ENCODE measurements at regions not wholly inside any gene's neighbourhood (a gene's known extent, or its start where the extent isn't known, plus 50 kb on each side); places are given as distances from the start of the nearest gene placed in this dataset.

GRCh38 chr9:96089452-96090085, 212.4 kb downstream of the HSD17B3 start:
- Histone ChIP-seq H3K27me3 (peaks cover 0 to 3% (median 3%) of the 10 kb centered on the region in 3 donors), H3K4me1 (no peaks in the 10 kb centered on the region), H3K27ac (no peak overlapping the region), H3K9me3 (no peaks in the 10 kb centered on the region), H3K4me3 (no peak overlapping the region), H3K36me3 (no peaks in the 10 kb centered on the region)
- in situ Hi-C loops (cut with MboI; ENCODE audit: low sequenced_read_pairs in 4 of 4) (no loop called here), intact Hi-C loops (cut with DNase I; ENCODE audit: low total_unique reads) (no loop called here)
- no peak for TF ChIP-seq CTCF (IDR thresholded peaks at IDR 0.05 in 4 of 5, conservative IDR thresholded peaks at IDR 0.05 in 1 of 5)
- TF ChIP-seq POLR2A (IDR thresholded peaks at IDR 0.05): no peak
- DNase-seq (no peak), ATAC-seq (no peak)

DNA sequence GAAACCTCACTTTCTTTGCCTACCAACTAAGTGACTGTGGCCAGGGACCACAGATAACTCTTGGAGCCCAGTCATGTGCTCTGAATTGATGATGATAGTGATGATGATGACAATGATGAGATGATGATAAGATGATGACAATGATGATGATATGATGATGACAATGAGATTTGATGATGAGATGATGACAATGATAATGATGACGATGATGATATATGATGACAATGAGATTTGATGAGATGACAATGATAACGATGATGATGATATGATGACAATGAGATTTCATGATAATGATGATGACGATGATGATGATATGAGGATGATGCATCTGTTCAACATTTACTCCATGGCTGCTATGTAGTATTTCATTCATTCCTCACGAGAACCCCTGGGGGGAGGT, 213.0 kb downstream of the ERCC6L2 start:
- Histone ChIP-seq H3K9me3 (no peaks in the 10 kb centered on the region), H3K4me3 (no peak overlapping the region), H3K27ac (no peak overlapping the region), H3K27me3 (peaks cover 0 to 3% (median 3%) of the 10 kb centered on the region in 3 donors), H3K36me3 (no peaks in the 10 kb centered on the region), H3K4me1 (no peaks in the 10 kb centered on the region)
- ATAC-seq (no peak), DNase-seq (no peak)
- in situ Hi-C loops (cut with MboI; ENCODE audit: low sequenced_read_pairs in 4 of 4) (no loop called here), intact Hi-C loops (cut with DNase I; ENCODE audit: low total_unique reads) (no loop called here)
- no peak for TF ChIP-seq POLR2A (IDR thresholded peaks at IDR 0.05)
- TF ChIP-seq CTCF (IDR thresholded peaks at IDR 0.05 in 4 of 5, conservative IDR thresholded peaks at IDR 0.05 in 1 of 5): no peak

DNA sequence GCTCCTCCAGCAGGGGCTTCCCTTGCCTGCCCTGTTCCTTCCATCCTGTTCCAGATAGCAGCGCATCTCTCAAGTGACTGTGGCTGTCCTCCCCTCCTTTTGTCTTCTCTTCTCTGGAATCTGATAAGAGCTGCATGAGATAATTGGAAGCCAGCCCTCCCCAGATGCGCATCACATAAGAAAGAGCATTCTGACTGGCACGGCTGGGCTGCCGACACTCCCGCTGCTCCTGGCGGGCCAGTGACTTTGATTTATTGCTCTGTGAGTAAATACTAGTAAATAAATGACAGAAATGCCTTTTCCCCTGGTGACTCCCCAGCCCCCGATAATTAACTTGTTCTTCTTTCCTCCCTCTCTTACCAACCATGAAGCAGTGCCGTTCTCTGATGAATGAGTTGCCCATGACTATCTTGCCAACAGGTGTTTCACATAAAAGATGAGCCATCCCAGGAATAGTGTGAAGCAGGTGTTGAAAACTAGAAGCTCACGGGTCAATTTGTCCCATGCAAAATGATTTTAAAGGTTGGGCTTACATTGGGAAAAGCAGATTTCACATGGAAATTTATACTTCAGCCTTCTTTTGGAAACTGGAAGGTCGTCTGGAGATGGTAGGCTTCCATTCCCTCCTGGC, 212.3 kb downstream of the ERCC6L2 start:
- intact Hi-C loops (cut with DNase I; ENCODE audit: low total_unique reads) (no loop called here), in situ Hi-C loops (cut with MboI; ENCODE audit: low sequenced_read_pairs in 4 of 4) (no loop called here)
- no peak for DNase-seq
- no peaks in the 10 kb centered on the region for H3K36me3 ChIP-seq
- ATAC-seq: no peak
- peaks cover 0 to 3% (median 3%) of the 10 kb centered on the region in 3 donors for H3K27me3 ChIP-seq
- no peaks in the 10 kb centered on the region for H3K4me1 ChIP-seq
- TF ChIP-seq POLR2A (IDR thresholded peaks at IDR 0.05): no peak
- no peak for TF ChIP-seq CTCF (IDR thresholded peaks at IDR 0.05 in 4 of 5, conservative IDR thresholded peaks at IDR 0.05 in 1 of 5)
- H3K4me3 ChIP-seq: no peak overlapping the region
- H3K9me3 ChIP-seq: no peaks in the 10 kb centered on the region
- no peak overlapping the region for H3K27ac ChIP-seq

- DNase-seq (no peak), ATAC-seq (no peak)
- in situ Hi-C loops (cut with MboI; ENCODE audit: low sequenced_read_pairs in 4 of 4) (no loop called here), intact Hi-C loops (cut with DNase I; ENCODE audit: low total_unique reads) (no loop called here)
- H3K9me3 ChIP-seq: no peaks in the 10 kb centered on the region
- no peak overlapping the region for H3K27ac ChIP-seq
- TF ChIP-seq CTCF (IDR thresholded peaks at IDR 0.05 in 4 of 5, conservative IDR thresholded peaks at IDR 0.05 in 1 of 5): no peak
- TF ChIP-seq POLR2A (IDR thresholded peaks at IDR 0.05): no peak
- H3K4me3 ChIP-seq: no peak overlapping the region
- H3K27me3 ChIP-seq: peaks cover 0 to 3% (median 3%) of the 10 kb centered on the region in 3 donors
- no peaks in the 10 kb centered on the region for H3K36me3 ChIP-seq
- H3K4me1 ChIP-seq: no peaks in the 10 kb centered on the region
Measured at GRCh38 chr9:96086936-96087571, 211.6 kb downstream of the ERCC6L2 start.

Data from gastrocnemius medialis (tissue), 4 donors.